Left lung (tissue), 4 donors: ENCODE measurements at regions not wholly inside any gene's neighbourhood (a gene's known extent, or its start where the extent isn't known, plus 50 kb on each side); places are given as distances from the start of the nearest gene placed in this dataset.

Source experiments
- ATAC-seq: fragments of 200-7000 bp; cut with Tn5 transposase; one replicate; pipeline ENCODE4 v1.9.1; 2020; ENCODE audit warnings: moderate library complexity
- DNase-seq, 4 donors: peaks; one replicate each; pipeline ENCODE4 v3.0.0-alpha.2; 2013 to 2020
- H3K27ac ChIP-seq, 2 donors: fragments of 200-600 bp; sonication (generic) in 1 of 2; one replicate each; pipeline versions ENCODE4 v1.5.0 to v1.8.0; 2020 to 2021
- H3K27me3 ChIP-seq, 2 donors: fragments of 200-600 bp; sonication (generic) in 1 of 2; one replicate each; pipeline versions ENCODE4 v1.5.0 to v1.8.0; 2020 to 2021
- H3K36me3 ChIP-seq, 2 donors: fragments of 200-600 bp; sonication (generic) in 1 of 2; one replicate each; pipeline versions ENCODE4 v1.5.0 to v1.8.0; 2020 to 2021
- H3K4me1 ChIP-seq, 2 donors: fragments of 200-600 bp; one replicate each; pipeline ENCODE4 v1.8.0; 2021
- H3K4me3 ChIP-seq, 2 donors: fragments of 200-600 bp; sonication (generic) in 1 of 2; one replicate each; pipeline versions ENCODE4 v1.5.0 to v1.8.0; 2020 to 2021; ENCODE audit warnings: mild to moderate bottlenecking in 1 of 2
- H3K9me3 ChIP-seq, 2 donors: fragments of 200-600 bp; sonication (generic) in 1 of 2; one replicate each; pipeline versions ENCODE4 v1.5.0 to v1.8.0; 2020 to 2021
- intact Hi-C, 2 donors: fragments of 100-400 bp; cut with DNase I; formaldehyde crosslinking; loops; one replicate each; pipeline versions ENCODE4 v1.11.2 to v1.14.2; 2022
- TF ChIP-seq, protein P1 (sequence below), 2 donors: fragments of 200-600 bp; sonication (generic) in 1 of 2; IDR thresholded peaks; one replicate each; pipeline versions ENCODE4 v1.5.0 to v1.8.0; 2021; ENCODE audit warnings: antibody characterized with exemption in 2 of 2
- donor health status: DM: no; HTN: yes; CAD: no.
- donor health status: DM: no; HTN: no; CAD: no.

DNA sequence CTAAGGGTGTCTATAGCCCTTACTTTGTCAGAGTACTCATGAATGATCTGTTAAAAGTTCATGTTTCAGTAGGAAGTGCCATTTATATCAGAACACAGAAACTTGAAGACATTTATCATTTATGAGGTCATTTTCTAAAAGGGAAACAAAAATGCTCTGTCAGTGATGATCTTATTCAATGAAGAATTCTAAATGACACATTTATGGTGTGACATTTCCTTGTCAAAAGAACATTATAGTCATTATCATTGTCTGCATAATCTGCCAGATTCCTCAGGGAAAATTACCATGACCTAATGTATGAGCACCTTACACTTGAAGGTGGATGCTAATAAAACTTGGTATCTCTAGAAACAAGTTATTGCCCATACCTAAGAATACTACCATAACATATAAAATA, 853.8 kb upstream of the SLITRK6 start:
- no peak for ATAC-seq
- intact Hi-C loops, result no loop called here
- H3K9me3 ChIP-seq, result peaks cover 0 to 13% of the 10 kb centered on the region in 2 donors
- no peaks in the 10 kb centered on the region for H3K4me1 ChIP-seq
- TF ChIP-seq, protein P1, sequence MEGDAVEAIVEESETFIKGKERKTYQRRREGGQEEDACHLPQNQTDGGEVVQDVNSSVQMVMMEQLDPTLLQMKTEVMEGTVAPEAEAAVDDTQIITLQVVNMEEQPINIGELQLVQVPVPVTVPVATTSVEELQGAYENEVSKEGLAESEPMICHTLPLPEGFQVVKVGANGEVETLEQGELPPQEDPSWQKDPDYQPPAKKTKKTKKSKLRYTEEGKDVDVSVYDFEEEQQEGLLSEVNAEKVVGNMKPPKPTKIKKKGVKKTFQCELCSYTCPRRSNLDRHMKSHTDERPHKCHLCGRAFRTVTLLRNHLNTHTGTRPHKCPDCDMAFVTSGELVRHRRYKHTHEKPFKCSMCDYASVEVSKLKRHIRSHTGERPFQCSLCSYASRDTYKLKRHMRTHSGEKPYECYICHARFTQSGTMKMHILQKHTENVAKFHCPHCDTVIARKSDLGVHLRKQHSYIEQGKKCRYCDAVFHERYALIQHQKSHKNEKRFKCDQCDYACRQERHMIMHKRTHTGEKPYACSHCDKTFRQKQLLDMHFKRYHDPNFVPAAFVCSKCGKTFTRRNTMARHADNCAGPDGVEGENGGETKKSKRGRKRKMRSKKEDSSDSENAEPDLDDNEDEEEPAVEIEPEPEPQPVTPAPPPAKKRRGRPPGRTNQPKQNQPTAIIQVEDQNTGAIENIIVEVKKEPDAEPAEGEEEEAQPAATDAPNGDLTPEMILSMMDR (IDR thresholded peaks at IDR 0.05), result no peak
- H3K4me3 ChIP-seq, result no peak overlapping the region
- no peaks in the 10 kb centered on the region for H3K36me3 ChIP-seq
- DNase-seq, result no peak
- H3K27me3 ChIP-seq, result no peaks in the 10 kb centered on the region
- H3K27ac ChIP-seq, result no peak overlapping the region

DNA sequence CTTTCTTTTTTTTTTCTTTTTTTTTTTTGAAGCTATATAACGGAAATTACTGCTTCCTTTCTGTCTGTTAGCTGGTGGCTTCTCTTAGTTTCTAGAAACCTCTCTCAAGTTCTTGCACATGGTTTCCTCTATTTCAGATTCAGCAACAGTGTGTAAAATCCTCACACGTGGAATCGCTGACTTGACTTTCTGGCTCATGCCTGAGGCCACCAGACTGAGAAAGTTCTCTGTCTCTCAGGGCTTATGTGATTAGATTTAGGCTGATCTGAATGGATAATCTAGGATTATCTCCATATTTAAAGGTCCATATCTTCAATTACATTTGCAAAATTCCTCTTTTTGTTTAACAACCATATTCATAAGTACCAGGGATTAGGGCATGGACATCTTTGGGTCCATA, 856.3 kb upstream of the SLITRK6 start:
- intact Hi-C loops, result no loop called here
- DNase-seq (no peak), ATAC-seq (no peak)
- H3K36me3 ChIP-seq, result no peaks in the 10 kb centered on the region
- H3K9me3 ChIP-seq, result peaks cover 0 to 13% of the 10 kb centered on the region in 2 donors
- H3K4me3 ChIP-seq, result no peak overlapping the region
- H3K27ac ChIP-seq, result no peak overlapping the region
- no peaks in the 10 kb centered on the region for H3K27me3 ChIP-seq
- TF ChIP-seq, protein P1 (IDR thresholded peaks at IDR 0.05), result no peak
- no peaks in the 10 kb centered on the region for H3K4me1 ChIP-seq

DNA sequence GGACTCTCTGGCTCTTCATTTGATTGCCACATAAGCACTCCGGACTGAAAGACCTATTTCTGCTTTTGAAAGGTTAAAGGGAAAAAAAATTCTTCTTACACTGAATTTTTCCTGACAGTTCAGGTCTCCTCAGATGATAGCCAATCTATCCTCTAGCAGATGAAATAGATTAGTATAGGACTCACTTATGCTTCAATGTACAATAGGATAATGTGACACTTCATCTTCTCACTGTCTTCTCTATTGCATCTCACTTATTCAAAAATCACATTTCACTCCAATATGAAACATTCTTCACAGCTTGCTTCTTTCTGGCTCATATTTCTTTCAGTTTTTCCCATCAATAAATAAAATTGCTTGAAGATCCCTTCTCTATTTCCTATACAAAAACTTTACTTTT, 860.9 kb upstream of the SLITRK6 start:
- TF ChIP-seq, protein P1 (IDR thresholded peaks at IDR 0.05), result no peak
- ATAC-seq (no peak), DNase-seq (no peak)
- H3K27ac ChIP-seq, result no peak overlapping the region
- no peaks in the 10 kb centered on the region for H3K4me1 ChIP-seq
- H3K9me3 ChIP-seq, result peaks cover 0 to 27% of the 10 kb centered on the region in 2 donors
- H3K4me3 ChIP-seq, result no peak overlapping the region
- H3K27me3 ChIP-seq, result no peaks in the 10 kb centered on the region
- H3K36me3 ChIP-seq, result no peaks in the 10 kb centered on the region
- intact Hi-C loops, result no loop called here

DNA sequence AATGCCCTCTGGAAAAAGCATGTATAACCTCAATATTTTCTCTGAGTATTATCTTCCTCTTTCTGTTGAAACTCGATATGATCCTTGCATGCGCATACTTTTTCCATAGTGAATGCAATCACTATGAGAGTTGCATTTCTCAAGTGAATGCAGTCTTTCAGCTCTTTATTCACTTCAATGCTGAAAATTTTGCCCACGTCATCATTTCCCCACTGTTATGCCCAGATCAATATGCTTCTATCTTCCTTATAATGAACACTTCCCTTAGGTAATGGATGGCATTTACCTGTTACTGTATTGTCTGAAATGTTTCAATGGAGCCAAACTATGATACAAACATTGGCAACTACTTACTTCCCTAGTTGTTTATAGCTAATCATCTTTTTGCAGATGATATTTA, 866.6 kb upstream of the SLITRK6 start:
- Histone ChIP-seq H3K27me3 (no peaks in the 10 kb centered on the region), H3K4me3 (no peak overlapping the region), H3K9me3 (peaks cover 0 to 25% of the 10 kb centered on the region in 2 donors), H3K36me3 (no peaks in the 10 kb centered on the region), H3K4me1 (no peaks in the 10 kb centered on the region), H3K27ac (no peak overlapping the region)
- no peak for DNase-seq
- TF ChIP-seq, protein P1 (IDR thresholded peaks at IDR 0.05), result no peak
- ATAC-seq, result no peak
- intact Hi-C loops, result no loop called here

DNA sequence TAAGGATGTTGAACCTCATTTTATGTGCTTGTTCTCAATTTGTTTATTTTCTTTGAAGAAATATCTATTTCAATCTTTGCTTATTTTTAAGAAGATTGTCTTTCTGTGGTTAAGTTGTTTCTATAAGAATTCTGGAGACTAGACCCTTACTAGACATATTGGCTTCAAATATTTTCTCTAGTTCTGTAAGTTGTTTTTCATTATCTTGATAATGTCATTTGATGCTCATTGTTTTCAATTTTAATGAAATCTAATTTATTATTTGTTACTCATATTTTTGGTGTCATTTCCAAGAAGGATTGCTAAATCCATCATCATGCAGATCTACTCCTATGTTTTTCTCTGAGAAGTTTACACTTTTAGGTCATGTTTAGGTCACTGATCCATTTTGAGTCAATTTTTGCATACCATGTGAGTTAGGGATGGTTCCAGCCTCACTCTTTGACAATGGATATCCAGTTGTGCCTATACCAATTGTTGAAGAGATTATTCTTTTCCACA, 874.8 kb upstream of the SLITRK6 start:
- Histone ChIP-seq H3K4me1 (no peaks in the 10 kb centered on the region), H3K9me3 (peaks cover 0 to 6% of the 10 kb centered on the region in 2 donors), H3K27ac (no peak overlapping the region), H3K36me3 (no peaks in the 10 kb centered on the region), H3K27me3 (no peaks in the 10 kb centered on the region), H3K4me3 (no peak overlapping the region)
- intact Hi-C loops, result no loop called here
- no peak for ATAC-seq
- TF ChIP-seq, protein P1 (IDR thresholded peaks at IDR 0.05), result no peak
- DNase-seq, result no peak
